BJ (cell line): ENCODE measurements at regions not wholly inside any gene's neighbourhood (a gene's known extent, or its start where the extent isn't known, plus 50 kb on each side); places are given as distances from the start of the nearest gene placed in this dataset.

Source experiments
- CTCF ChIA-PET: fragments of 350-600 bp; formaldehyde crosslinking; extraction: SDS; loops from one replicate; lab custom pipeline; 2021; ENCODE audit warnings: antibody characterized with exemption, inconsistent platforms; lab: Yijun Ruan, JAX
- POLR2A ChIA-PET: fragments of 300-600 bp; sonication (Branson Sonifier 250); formaldehyde crosslinking; extraction: SDS; loops from one replicate; lab custom pipeline; 2021; ENCODE audit warnings: antibody characterized with exemption; lab: Charles Lee
- DNase-seq: peaks from one replicate; pipeline ENCODE4 v3.0.0-alpha.2; 2011; ENCODE audit warnings: low read depth
- H3K27me3 ChIP-seq: 2 replicates; pipeline ENCODE4 v1.6.0; 2011; ENCODE audit warnings: low read length; ENCODE audit not compliant: control insufficient read depth, insufficient read depth
- H3K36me3 ChIP-seq: 2 replicates; pipeline ENCODE4 v1.5.1; 2011; ENCODE audit warnings: low read length; ENCODE audit not compliant: control insufficient read depth, insufficient read depth
- H3K4me3 ChIP-seq: 2 replicates; pipeline ENCODE4 v1.5.1; 2011; ENCODE audit warnings: low read depth, mild to moderate bottlenecking, control low read depth, low read length
- TF ChIP-seq, protein P1 (sequence below): IDR thresholded peaks from 2 replicates; pipeline ENCODE4 v1.5.1; 2011; ENCODE audit warnings: low read depth, mild to moderate bottlenecking, control low read depth, inconsistent platforms, low read length, moderate library complexity; ENCODE audit not compliant: insufficient read depth

DNA sequence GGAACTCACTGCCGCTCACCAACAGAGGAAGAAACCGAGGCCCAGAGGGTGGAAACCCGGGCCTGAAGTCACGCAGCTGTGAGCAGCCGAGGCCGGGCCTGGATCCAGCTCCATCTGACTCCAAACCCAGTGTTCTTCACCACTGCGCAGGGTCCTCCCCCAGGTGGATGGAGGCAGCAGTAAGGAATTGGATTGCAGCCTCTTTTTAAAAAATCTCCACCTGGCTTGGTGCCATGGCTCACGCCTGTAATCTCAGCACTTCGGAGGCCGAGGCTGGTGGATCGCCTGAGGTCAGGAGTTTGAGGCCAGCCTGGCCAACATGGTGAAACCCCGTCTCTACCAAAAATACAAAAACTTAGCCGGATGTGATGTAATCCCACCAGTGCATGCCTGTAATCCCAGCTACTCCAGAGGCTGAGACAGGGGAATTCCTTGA is 177.2 kb downstream of the FOXL1 start:
- H3K27me3 ChIP-seq, result no peaks in the 10 kb centered on the region
- H3K36me3 ChIP-seq, result no peaks in the 10 kb centered on the region
- POLR2A ChIA-PET, result no interaction called here
- no peak for DNase-seq
- CTCF ChIA-PET, result no interaction called here
- no peak overlapping the region for H3K4me3 ChIP-seq
- TF ChIP-seq, protein P1, sequence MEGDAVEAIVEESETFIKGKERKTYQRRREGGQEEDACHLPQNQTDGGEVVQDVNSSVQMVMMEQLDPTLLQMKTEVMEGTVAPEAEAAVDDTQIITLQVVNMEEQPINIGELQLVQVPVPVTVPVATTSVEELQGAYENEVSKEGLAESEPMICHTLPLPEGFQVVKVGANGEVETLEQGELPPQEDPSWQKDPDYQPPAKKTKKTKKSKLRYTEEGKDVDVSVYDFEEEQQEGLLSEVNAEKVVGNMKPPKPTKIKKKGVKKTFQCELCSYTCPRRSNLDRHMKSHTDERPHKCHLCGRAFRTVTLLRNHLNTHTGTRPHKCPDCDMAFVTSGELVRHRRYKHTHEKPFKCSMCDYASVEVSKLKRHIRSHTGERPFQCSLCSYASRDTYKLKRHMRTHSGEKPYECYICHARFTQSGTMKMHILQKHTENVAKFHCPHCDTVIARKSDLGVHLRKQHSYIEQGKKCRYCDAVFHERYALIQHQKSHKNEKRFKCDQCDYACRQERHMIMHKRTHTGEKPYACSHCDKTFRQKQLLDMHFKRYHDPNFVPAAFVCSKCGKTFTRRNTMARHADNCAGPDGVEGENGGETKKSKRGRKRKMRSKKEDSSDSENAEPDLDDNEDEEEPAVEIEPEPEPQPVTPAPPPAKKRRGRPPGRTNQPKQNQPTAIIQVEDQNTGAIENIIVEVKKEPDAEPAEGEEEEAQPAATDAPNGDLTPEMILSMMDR, result no peak

DNA sequence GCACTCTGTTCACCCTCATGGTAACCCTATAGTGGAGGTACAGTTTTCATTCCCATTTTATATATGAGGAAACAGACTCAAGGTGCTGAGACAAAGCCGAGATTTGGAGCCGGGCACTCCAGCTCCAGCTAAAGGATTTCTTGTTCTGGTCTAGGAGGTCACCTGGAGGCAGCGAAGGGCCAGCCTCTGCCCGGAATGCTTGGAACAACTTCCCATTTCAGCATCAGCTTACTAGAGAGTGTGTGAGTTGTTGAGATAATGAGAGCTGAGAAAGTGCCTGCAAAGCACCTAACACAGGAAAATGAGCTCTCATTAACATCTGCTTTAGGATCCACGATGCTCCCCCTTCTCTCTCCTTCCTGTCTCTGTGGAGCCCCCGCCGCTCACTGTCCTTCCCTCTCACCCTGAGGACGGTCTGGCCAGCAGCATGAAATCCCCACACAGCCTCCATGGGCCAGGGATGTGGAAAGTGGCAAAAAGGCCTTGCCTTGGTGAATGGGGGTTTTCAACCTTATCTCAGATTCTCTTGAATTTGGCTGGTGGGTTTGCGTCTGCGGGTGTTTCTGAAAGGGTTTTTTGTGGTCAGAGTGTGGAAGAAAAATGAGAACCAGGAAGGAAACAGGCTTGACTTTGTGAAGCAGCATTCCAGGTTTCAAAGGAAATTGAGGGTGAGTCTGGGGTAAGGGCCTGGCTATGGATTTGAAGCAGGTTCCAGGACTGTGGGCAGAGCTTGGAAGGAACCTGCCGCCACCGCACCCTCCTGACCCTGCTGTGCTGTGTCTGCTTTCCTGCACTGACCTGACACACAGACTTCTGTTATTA is 178.7 kb downstream of the FOXL1 start:
- TF ChIP-seq, protein P1, result no peak
- DNase-seq, result no peak
- H3K36me3 ChIP-seq, result no peaks in the 10 kb centered on the region
- ChIA-PET POLR2A (no interaction called here), CTCF (no interaction called here)
- H3K4me3 ChIP-seq, result no peak overlapping the region
- H3K27me3 ChIP-seq, result no peaks in the 10 kb centered on the region

DNA sequence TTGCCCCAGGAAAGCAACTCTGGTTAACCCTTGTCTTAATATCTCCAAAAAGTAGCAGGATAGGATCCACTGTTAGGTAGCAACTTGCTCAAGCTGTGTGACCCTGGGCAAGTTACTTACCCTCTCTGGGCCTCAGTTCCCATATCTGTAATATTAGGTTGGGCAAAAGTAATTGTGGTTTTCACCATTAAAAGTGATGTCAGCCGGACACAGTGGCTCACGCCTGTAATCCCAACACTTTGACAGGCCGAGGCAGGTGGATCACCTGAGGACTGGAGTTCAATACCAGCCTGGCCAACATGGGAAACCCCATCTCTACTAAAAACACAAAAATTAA is 179.3 kb downstream of the FOXL1 start:
- Histone ChIP-seq H3K4me3 (no peak overlapping the region), H3K27me3 (no peaks in the 10 kb centered on the region), H3K36me3 (no peaks in the 10 kb centered on the region)
- CTCF ChIA-PET, result no interaction called here
- POLR2A ChIA-PET, result no interaction called here
- TF ChIP-seq, protein P1, result no peak
- DNase-seq, result no peak

DNA sequence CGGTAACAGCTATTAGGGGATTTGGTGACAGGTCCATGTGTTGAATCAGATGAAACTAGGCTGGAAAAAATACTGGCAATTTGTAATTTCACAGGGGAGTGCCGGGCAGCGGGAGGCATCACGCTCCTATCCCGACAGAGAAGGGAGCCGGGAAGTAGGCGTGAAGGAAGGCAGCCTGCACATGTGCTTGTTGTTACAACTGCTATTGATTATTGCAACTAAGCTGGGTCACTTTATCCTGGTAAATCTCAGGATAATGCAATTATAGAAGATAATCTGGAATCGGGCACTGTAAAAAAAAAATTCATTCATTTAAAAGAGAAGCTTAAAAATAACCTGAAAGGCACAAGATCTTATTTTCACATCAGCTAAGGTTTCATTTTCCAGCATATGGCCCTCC is 180.6 kb downstream of the FOXL1 start:
- TF ChIP-seq, protein P1, result no peak
- ChIA-PET POLR2A (no interaction called here), CTCF (interaction anchor here (1.4 kb wide), 1 partner anchor 8 kb away, joined by 6 read pairs; no protein-coding TSS in a partner anchor)
- no peak for DNase-seq
- H3K27me3 ChIP-seq, result no peaks in the 10 kb centered on the region
- H3K36me3 ChIP-seq, result no peaks in the 10 kb centered on the region
- H3K4me3 ChIP-seq, result no peak overlapping the region

DNA sequence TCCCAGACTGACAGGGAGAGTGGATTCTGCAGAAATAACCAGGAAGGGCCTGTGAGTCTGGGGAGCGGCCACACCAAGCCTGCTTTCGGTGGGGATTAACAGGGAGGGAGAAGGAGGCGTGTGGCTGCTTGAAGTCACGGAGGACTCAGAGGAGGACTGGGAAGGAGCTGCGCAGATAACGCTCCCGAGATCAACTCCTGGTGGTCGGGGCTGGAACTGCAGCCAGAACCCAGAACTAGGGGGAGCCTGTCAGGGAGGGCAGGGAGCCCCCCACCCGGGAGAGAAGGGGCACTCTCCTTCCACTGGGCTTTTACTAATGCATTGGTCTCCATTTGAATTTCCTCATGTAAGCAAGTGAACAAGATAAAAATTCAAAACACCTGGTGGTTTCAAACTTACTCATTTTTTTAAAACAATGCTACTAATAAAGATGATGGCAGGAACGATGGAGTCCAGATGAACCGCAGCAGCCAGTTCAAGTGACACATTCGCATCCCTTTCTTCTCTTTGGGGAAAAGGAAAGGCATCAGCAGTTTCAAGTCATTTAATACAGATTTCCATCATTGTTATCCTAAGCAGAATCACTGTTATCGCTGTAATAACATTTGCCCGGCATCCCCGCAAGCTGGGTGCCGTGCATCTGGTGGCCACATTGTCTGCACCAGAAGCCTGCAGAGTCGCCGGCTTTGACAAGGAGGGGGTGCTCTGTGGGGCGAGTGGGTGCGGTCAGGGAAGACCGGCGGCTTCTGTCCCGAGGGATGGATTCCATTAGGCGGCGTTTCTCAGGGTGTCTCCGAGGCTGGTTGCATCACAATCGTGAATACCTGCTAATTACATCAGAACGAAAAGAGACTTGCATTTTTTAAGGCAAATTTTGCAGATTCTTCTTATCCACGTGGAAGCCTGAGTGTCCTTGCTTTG is 183.0 kb downstream of the FOXL1 start:
- TF ChIP-seq, protein P1, result peak; percentile 93
- 0 out of 2 replicates have a peak overlapping the region, but pooled peaks have one; percentile 1 for H3K4me3 ChIP-seq
- H3K27me3 ChIP-seq, result peaks cover 2% of the 10 kb centered on the region; the same call in 1 of the 2 replicates
- ChIA-PET CTCF (interaction anchor here (0.6 to 2.4 kb wide), 21 partner anchors 9 to 275 kb away, joined by 3 to 18 read pairs (median 4); partner anchors contain the start of gene FOXL1), POLR2A (no interaction called here)
- H3K36me3 ChIP-seq, result no peaks in the 10 kb centered on the region
- peak; percentile 61 for DNase-seq
